Epidermal melanocyte (primary cell): ENCODE measurements at regions not wholly inside any gene's neighbourhood (a gene's known extent, or its start where the extent isn't known, plus 50 kb on each side); places are given as distances from the start of the nearest gene placed in this dataset.

Experiments
- DNase-seq: peaks from one replicate; pipeline ENCODE4 v3.0.0; 2011; ENCODE audit warnings: low spot score; ENCODE audit not compliant: insufficient read length

DNA sequence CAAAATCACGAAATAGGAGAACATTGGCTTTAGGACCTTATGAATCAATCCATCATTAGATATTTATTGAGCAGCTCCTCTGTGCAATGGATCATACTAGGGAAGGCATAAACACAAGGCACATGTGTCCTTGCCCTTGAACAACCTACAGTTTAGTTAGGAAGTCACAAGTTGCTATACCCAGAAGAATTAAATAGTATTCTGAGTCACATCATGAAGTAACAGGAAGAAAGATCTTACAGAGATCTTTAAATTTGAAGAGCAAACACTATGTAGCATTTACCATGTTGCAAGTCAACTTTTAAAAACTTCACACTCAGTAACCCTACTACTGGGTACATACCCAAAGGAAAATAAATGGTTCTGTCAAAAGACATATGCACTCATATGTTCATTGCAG, 355.2 kb upstream of the SLC14A2 start:
- no peak for DNase-seq

DNA sequence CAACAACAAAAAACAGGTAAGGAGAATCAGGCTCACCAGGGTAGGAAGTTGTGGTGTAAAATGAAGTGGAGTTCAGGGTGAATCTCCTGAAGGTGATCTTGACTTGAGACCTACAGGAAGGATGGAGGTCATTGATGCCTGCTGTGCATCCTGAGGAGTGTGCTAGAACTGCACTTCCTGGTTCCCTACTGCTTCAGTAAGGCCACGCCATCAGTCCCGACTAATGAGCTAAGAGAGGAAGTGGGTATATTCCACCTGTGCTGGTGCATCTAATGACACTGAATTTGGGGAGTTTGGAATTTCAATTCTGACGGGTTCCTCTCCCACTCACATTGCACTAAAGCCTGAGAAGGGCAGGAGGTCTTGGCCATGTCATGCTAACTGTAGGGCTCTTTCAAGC, 349.3 kb upstream of the SLC14A2 start:
- no peak for DNase-seq

DNA sequence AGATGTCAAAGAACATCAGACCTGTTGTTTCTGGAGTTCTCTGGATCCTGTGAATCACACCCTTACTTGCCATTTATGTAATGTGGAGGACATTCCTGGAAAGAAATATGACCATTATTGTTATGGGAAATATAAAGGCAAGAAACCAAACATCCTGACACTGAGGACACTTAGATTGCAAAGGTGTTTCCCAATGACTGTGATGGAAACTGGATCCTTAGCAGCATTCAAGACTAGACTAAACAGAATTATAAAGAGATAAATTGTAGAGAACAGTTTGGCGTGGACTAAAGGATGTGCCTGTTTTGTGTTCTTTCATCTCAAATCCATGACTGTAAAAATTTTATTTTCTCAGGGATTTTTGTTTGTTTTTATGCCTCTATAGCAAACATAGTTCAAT, 347.7 kb upstream of the SLC14A2 start:
- DNase-seq, result no peak

DNA sequence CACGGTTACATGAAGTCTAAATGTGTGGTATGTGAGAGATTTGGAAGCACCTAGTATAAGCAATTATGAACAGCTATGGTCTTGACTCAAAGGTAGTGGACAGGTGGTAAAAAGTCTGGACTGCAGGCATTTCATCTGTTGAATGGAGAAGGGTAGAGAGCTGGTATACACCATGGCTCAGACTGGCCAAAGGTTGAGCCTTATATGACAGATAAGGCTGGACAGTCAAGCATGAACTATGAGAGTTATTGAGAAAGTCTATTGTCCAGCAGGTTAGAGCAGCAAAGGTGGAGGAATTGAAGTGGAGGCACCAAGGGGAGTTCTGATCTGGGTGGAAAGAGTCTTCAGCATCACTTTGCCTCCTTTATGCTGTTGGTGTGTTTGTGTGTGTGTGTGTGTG, 346.7 kb upstream of the SLC14A2 start:
- no peak for DNase-seq

DNA sequence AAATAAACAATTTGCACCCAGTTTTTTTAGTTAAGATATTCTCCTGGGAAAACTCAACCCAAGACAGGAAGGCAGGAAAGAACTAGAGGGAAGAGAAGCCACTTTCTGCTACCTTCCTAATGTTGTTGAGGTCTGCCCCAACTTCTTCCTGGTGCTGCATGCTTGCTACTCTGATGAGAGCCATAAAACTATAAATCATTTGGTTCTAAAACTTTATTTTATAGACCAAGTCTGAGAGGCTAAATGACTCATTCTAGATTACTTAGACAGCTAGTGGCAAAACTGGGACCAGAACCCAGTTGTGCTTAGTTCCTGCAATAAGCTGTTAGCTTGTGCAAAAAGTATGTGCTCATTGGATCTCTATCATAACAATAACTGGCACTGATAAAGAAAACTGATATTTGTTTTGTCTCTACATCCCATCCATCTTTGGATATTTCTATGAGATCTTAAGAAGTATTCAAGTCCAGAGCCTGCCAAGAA, 344.9 kb upstream of the SLC14A2 start:
- DNase-seq, result no peak

DNA sequence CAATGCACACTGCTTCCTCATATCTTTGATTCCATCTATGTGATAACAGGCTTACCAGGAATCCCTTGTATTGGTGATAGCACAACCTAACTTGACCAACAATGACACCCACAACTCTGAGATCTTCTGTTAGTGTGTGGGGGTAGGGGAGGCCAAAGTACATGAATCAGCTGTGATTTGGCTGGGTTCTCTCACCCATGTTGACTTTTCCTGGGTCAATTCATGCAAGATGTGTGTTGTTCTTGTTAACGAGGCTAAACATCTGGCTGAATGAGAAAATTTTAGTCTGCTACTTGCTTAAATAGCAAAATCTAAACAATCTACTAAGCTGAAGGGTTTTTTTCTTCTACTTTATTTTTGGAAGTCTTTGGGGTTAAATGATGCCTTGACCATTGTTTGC, 341.2 kb upstream of the SLC14A2 start:
- DNase-seq, result no peak

DNA sequence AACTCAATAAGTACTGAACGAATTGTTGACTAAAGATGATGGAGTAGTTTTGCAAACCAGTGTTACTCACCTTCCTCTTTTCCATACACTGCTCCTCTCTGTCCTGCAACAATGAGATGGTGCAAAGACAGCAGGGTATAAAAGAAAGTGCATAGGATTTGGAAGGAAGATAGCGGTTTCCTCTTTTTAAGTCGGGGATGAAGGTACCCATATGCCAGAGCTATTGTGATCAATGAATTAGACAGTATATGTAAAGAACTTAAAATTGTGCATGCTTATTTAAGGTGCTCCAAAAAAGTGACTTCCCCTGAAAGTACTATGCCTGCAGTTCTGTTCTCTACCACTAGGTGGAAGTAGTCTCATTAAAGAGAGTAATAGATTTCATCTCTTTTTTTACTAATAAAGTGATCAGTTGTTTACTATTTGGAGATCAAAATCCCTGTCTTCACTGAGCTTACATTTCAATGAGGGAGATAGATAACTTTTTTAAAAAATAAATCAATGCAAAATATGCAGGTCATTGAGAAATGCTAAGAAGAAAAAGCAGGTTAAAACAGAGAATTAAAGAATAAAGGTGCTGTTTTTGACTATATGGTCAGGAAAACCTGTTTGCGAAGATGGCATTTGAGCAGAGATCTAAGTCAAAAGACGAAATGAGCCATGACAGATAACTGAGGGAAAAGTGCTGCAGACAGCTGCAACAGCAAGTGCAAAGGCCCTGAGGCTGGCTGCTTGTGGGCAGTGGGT, 339.7 kb upstream of the SLC14A2 start:
- DNase-seq, result no peak

DNA sequence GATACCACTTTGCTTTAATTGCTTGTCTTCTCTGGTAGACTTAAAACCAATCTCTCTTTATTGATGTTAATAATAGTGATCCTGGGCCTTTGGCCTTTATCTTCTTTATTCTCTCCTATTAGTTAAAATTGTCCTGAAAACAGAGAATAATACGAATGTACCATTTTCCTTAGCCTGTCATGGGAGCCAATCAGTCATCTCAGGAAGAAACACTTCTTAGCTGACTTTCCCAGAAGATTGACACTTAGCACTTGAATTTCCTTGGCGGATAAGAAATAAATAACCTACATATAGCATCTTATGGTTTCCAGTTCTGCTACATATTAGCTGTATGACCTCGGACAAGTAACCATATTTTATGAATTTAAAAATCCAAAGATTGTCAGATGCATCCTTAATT, 338.4 kb upstream of the SLC14A2 start:
- no peak for DNase-seq

DNA sequence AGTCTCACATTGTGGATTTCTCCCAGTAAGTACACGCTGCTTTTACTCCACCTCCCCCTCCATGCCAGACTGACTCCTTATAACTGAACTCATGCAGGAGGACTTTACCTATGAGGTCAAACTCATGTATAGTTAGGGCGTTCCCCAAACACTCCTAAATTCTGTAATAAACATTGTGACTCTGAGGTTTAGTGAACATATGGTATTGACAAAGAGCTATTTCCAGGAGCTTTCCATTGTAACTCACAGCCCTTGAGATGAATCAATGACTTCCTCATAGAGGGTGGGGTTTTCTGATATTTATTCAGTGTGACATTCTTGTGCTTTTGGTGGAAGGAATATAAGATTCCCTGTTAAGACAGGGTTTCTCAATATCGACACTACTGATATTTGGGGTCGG, 337.4 kb upstream of the SLC14A2 start:
- DNase-seq, result no peak

DNA sequence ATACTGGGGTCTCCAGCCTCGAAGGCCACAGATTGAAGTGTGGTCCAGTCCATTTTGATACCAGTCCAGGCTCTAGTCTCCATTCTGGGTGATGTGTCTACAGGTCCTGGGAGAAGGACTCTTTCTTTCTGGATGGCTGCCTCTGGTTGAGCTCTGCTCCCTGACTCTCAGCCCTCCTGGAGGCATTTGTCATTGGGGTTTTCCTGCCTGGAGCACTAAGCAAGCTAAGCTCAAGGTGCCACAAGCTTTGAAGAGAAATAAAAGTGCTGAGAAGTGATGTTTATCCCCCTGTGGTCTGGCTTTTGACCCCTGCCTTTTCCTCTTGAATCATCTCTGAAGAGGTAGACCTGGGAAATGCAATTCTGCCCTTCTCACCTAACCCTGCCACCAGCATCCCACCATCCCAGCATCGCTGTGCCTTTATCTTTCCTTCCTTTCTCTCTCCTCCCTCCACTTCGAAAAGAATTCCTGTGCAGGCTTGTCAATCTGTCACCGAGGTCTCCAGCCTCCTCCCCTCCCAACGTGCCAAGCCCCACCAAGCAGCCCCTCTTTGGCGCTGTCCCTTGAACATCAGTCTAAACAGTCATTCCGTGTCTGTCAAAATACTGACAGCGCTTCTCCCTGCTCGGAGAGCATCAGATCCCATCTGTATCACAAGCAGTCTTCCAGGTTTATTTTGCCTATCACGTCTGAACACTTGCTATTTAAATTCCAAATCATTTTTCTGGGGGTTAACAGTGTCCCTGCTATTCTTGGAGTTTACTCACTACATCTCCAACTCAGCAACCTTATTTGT, 334.6 kb upstream of the SLC14A2 start:
- DNase-seq, result no peak

DNA sequence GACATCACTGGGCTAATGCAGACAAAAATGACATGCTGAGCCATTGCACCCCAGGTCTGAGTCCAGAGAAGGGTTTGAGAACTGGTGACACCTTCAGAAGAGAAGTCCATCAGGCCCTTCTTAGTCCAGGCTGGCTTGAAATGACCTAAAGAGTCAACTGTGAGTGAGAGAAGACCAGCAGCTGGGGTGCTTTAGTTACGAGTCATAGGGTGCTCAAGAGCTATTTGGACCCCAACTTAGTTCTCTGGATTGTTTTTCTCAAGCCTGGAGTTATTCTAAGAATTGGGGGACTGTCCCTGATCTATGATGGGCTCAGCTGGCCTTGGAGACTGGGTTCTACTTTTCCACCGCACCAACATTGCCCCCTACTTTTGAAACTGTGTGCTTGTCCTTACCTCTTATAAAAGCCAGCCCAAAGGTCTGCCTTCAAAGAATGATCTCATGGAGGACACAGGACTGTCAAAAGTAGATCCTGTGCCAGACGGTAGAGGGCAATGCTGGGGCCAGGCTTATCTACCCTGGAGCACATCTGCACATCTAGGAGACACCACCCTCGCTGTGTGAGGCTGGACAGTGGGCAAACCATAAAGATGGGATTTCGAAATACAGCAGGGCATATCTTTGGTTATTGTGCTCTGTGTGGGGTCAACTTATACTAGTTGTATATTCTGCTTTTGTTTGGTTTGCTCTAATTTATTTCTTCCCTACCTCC, 333.0 kb upstream of the SLC14A2 start:
- no peak for DNase-seq

DNA sequence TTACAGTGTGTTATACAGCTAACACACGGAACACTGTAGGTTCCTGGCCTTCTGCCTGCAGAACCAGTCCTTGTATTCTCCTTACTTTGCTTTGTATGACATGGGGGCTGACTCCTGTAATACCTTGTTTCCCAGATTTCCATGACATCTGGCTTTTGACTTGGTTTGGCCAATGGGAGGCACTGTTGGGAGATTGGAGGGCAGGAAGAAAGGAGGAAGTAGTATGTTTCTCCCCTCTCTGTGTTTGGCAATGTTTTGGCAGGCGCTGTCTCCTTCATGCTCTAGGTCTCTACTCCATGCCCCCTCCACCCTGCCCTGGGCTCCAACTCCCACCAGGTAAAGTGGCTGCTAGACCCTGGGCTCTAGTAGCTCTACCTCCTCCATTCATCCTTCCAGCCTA, 331.1 kb upstream of the SLC14A2 start:
- DNase-seq, result no peak

DNA sequence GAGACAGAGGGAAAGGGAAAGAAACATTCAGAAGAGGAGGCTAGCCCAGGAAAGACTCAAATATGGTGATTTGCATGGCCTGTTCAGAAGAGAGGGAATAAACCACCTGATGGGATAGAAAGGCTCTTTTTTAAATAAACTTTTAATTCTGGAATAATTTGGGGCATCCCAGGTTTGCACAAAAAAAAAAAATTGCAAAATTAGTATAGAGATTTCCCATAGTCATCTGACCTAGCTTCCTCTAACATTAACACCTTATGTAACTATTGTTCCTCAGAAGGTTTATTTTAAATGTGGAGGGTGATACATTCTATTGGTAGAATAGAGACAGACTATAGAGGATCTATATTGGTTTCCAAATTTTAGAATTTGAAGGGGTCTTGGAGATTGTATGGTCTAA, 330.4 kb upstream of the SLC14A2 start:
- no peak for DNase-seq

DNA sequence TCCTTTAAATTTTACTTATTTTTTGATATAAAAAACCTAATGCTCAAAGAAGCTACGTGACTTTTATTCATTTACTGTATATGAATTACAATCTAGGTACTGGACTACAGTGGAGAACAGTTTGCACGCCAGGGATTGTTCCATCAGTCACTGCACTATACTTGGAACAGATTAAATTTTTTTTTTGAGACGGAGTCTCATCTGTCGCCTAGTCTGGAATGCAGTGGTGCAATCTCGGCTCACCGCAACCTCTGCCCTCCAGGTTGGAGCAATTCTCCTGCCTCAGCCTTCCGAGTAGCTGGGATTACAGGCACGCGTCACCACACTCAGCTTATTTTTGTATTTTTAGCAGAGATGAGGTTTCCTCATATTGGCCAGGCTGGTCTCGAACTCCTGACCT, 330.0 kb upstream of the SLC14A2 start:
- no peak for DNase-seq

DNA sequence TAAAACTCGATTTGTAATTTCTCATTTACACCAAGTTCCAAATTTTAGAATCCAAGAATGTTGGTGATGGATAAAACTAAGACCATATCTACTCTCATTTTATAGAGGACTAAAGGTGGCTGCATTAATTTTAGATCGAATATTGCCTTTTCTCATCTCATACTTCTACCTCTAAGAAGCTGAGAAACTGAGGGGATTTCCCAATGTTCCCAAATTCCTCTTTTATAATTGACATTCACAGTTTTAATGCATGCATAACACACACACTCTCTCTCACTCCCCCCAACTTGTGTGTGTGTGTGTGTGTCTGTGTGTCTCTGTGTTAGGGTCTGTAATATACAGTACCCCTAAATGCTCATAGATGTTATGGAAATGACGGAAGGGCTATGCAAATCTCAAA, 328.8 kb upstream of the SLC14A2 start:
- no peak for DNase-seq

DNA sequence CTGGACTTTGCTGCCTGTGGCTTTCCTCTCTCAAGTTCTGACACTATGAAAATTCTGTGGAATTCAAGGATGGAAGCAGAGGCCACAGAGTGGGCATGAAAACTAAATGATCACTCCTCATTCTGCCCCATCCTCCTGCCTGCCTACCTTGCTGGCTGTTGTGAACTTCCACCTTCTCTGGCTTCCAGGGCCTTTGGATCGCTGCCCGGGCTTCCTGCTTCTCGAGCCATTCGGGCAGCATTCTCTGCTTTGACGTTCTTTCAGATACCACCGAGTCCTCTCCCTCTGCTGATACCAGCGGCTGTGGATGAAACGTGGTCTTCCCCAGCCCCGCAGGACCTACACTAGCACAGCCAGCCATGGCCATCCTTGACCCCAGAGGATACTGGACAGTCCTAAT, 327.7 kb upstream of the SLC14A2 start:
- DNase-seq, result no peak

DNA sequence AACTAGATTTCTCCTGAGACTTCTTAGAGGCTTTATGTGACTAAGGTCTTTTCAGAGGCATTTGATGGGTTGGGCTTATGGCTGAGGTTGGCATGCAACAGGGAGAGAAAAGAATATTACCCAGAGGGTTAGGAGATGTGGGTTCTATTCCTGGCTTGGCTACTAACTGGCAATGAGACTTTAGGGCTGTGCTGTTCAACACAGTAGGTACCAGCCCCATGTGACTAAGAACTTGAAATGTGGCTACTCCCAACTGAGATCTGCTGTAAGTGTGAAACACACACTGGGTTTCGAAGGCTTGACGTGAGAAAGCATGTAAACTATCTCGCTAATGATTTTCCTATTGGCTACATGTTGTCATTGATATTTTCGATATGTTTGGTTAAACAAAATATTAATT, 324.9 kb upstream of the SLC14A2 start:
- DNase-seq, result no peak

DNA sequence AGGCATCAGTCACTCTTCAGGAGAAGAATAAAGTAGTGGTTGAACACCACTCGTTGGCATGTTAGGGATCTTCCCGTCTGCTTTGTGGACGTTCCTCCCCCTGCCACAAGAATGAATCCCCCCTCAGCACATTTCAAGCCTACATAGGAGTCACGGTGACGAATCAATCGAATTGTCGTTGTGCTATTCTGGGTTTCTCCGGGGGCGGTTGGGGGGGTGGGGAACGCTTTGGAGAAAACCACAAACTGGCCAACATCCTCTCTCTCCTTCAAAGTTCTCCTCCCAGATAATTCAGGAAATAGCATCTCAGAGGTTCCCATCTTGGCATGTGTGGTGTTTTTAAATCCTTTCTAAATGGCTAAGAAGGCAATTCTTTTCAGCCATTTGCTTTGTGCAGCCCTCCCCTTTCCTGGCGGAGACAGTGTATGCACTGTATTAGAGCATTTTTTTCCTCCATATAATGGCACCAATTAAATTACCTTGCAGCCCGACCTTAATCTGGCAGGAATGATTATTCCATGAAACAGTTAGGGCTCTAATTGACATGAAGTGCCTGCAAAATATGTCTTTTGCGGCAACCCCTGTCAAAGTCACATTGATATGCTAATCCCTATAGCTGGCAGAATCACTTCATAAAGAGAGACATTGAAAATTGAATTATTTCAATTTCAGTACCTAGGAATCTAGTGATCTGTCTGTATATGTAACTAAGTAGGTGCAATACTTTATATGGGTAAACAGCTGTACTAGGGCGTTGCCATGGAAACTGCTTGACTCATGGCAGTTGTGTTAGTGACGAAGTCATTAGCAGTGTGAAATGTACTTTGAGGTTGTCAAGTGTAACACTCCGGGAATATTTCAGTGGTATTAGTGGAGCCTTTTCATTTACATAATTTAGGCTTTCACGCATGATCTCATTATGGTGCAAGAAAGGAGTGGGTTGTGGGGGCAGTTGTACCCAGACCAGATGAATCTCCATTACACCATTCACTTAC, 323.4 kb upstream of the SLC14A2 start:
- DNase-seq, result no peak

DNA sequence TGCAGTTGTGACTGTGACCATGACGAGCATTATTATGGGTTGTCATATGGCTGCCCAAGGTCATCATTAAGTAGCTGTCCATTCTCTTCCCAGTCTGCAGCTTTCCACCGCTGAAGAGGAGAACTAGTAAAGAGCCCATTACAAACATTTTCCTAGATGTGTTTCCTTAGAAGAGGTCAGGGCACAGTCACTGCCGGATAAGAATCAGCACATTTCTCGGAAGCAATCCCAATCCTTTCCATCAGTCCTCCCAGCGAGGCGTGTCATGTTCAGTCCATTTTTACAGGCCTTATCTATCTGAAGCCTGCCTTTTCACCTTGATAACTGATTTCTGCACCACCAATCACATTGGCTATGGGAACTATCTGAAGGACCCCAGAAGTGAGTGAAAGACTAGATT, 319.9 kb upstream of the SLC14A2 start:
- DNase-seq, result no peak

DNA sequence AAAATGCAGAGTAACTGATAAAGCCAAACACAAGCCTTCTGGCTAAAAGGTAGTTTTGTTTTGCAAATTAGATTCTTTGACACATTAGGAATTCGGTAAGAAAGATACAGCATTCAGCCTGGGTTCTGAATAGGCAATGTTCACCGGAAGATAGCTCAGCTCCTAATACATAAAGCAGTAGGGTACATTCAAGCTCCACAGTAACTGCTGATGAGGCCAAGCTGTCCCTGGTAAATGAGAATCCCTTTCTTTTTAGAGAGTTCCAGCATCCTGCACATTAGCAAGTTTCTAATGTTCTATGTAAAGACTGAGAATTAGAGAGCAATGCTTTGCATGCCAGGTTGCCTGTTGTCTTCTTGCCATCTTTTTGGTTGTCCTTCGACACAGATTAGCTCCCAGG, 316.3 kb upstream of the SLC14A2 start:
- DNase-seq, result no peak

DNA sequence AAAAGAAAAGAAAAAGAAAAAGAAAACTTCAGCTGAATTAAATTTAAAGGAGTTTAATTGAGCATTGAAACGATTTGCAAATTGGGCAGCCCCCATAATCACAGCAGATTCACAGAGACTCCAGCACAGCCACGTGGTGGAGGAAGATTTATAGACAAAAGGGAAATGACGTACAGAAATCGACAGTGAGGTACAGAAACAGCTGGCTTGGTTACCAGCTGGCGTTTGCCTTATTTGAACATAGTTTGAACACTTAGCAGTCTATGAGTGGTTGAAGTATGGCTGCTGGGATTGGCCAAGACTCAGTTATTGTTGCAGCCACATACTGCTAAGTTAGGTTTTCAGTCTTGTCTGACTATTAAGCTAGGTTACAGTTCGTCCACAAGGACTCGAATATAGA, 312.2 kb upstream of the SLC14A2 start:
- DNase-seq, result no peak
